ENCODE measurements at regions not wholly inside any gene's neighbourhood (a gene's known extent, or its start where the extent isn't known, plus 50 kb on each side); places are given as distances from the start of the nearest gene placed in this dataset.

- no peak overlapping the region for H3K4me3 ChIP-seq
- no peaks in the 10 kb centered on the region for H3K4me1 ChIP-seq
- H3K27me3 ChIP-seq: no peaks in the 10 kb centered on the region
- no peak for TF ChIP-seq POLR2A (IDR thresholded peaks at IDR 0.05)
- TF ChIP-seq POLR2AphosphoS5 (IDR thresholded peaks at IDR 0.05): no peak
- TF ChIP-seq CTCF (IDR thresholded peaks at IDR 0.05): no peak
- TF ChIP-seq EP300 (IDR thresholded peaks at IDR 0.05): no peak
- WGBS, 2 donors: 67 to 93% methylated on average over 1 of the region's 1 CpG
- ATAC-seq (ENCODE audit: low FRiP score in 2 of 2): no peak
- H3K9me3 ChIP-seq: no peaks in the 10 kb centered on the region
- no peaks in the 10 kb centered on the region for H3K36me3 ChIP-seq
- H3K27ac ChIP-seq: no peak overlapping the region
- no peak for DNase-seq
These were observed 65.8 kb downstream of the SPIN4 start for GRCh38 chrX:63285375-63285774.

GRCh38 chrX:63284659-63285058 is 66.5 kb downstream of the SPIN4 start:
- Histone ChIP-seq H3K27ac (no peak overlapping the region), H3K27me3 (no peaks in the 10 kb centered on the region), H3K36me3 (no peaks in the 10 kb centered on the region), H3K9me3 (no peaks in the 10 kb centered on the region), H3K4me1 (no peaks in the 10 kb centered on the region), H3K4me3 (no peak overlapping the region)
- WGBS, 2 donors: 50 to 79% methylated on average over 2 of the region's 2 CpGs
- DNase-seq: no peak
- no peak for ATAC-seq (ENCODE audit: low FRiP score in 2 of 2)
- no peak for TF ChIP-seq POLR2A (IDR thresholded peaks at IDR 0.05)

- Histone ChIP-seq H3K36me3 (no peaks in the 10 kb centered on the region), H3K4me1 (no peaks in the 10 kb centered on the region), H3K9me3 (no peaks in the 10 kb centered on the region), H3K4me3 (no peak overlapping the region), H3K27me3 (no peaks in the 10 kb centered on the region), H3K27ac (no peak overlapping the region)
- 89% methylated on average over 4 of the region's 4 CpGs; no CpG with 5 or more reads in 1 of the 2 donors for WGBS, 2 donors
- DNase-seq: no peak
- TF ChIP-seq CTCF (IDR thresholded peaks at IDR 0.05) (no peak), POLR2A (IDR thresholded peaks at IDR 0.05) (no peak), POLR2AphosphoS5 (IDR thresholded peaks at IDR 0.05) (no peak), EP300 (IDR thresholded peaks at IDR 0.05) (no peak)
- no peak for ATAC-seq (ENCODE audit: low FRiP score in 2 of 2)
These were observed 67.8 kb downstream of the SPIN4 start for GRCh38 chrX:63283348-63283747.

- TF ChIP-seq POLR2A (IDR thresholded peaks at IDR 0.05) (no peak), EP300 (IDR thresholded peaks at IDR 0.05) (no peak), POLR2AphosphoS5 (IDR thresholded peaks at IDR 0.05) (no peak), CTCF (IDR thresholded peaks at IDR 0.05) (no peak)
- no peaks in the 10 kb centered on the region for H3K4me1 ChIP-seq
- DNase-seq: no peak
- ATAC-seq (ENCODE audit: low FRiP score in 2 of 2): no peak
- no peak overlapping the region for H3K27ac ChIP-seq
- H3K36me3 ChIP-seq: no peaks in the 10 kb centered on the region
- H3K9me3 ChIP-seq: no peaks in the 10 kb centered on the region
- H3K4me3 ChIP-seq: no peak overlapping the region
- H3K27me3 ChIP-seq: no peaks in the 10 kb centered on the region
These were observed 68.3 kb downstream of the SPIN4 start for GRCh38 chrX:63282828-63283227.

GRCh38 chrX:63282077-63282476 is 69.1 kb downstream of the SPIN4 start:
- Histone ChIP-seq H3K4me3 (no peak overlapping the region), H3K9me3 (no peaks in the 10 kb centered on the region), H3K36me3 (no peaks in the 10 kb centered on the region), H3K27ac (no peak overlapping the region), H3K27me3 (no peaks in the 10 kb centered on the region), H3K4me1 (no peaks in the 10 kb centered on the region)
- no peak for DNase-seq
- WGBS, 2 donors: 26 to 29% methylated on average over 2 of the region's 2 CpGs
- no peak for TF ChIP-seq EP300 (IDR thresholded peaks at IDR 0.05)
- no peak for TF ChIP-seq POLR2A (IDR thresholded peaks at IDR 0.05)
- no peak for TF ChIP-seq CTCF (IDR thresholded peaks at IDR 0.05)
- no peak for TF ChIP-seq POLR2AphosphoS5 (IDR thresholded peaks at IDR 0.05)
- ATAC-seq (ENCODE audit: low FRiP score in 2 of 2): no peak

Data from upper lobe of left lung (tissue), 6 donors.